ENCODE measurements at regions not wholly inside any gene's neighbourhood (a gene's known extent, or its start where the extent isn't known, plus 50 kb on each side); places are given as distances from the start of the nearest gene placed in this dataset.

DNA sequence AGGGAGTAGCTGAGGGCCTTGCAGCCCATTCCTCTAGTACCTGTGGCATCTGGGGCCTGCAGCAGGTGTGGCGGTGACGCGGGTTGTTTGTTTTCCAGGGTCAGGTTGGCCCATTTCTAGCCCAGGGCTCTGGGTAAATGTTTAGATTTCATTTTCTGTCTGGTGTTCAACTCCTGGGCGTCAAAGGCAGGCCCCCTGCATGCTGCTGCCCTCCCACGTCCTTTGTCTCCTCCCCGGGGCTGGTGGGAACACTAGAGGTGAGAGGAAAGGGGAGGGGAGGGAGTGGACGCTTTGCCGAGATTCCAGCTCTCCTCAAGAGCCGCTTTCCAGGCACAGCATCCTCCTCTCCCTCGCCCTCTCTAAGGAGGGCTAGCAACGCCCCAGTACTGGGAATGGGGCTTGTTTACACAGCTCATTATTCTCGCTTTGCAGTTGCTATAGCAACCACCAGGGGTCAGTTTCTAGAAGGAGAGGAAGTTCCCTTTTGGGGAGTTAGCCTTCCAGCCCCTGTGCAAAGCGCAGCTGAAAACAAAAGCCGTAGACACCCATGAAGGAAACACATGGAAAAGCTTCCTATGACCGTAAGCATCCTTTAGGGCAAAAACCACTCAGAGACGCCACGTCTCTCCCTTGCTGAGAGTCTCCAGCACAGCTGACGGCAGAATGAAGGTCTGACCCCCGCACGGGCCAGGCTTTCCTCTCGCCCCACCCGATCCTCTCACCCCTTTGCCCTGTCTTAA is 170.6 kb downstream of the LY86 start (continued):
- TF ChIP-seq PTBP1 (IDR thresholded peaks at IDR 0.05; ENCODE audit: low read depth, low read length) (no peak), PTTG1 (tag; IDR thresholded peaks at IDR 0.05; ENCODE audit: low read depth) (no peak), ZNF282 (CRISPR knock-in tag; IDR thresholded peaks at IDR 0.05) (no peak), TBP (optimal IDR thresholded peaks at IDR 0.05; ENCODE audit: low read depth, low read length) (no peak), SAP30 (IDR thresholded peaks at IDR 0.05; ENCODE audit: borderline replicate concordance, insufficient read depth, low read depth, low read length, poor library complexity, severe bottlenecking) (no peak), LARP7 (IDR thresholded peaks at IDR 0.05) (no peak), ZBED1 (IDR thresholded peaks at IDR 0.05) (no peak), NR1H2 (CRISPR knock-in tag; IDR thresholded peaks at IDR 0.05) (no peak), ZNF668 (CRISPR knock-in tag; IDR thresholded peaks at IDR 0.05) (no peak), PML (IDR thresholded peaks at IDR 0.05; ENCODE audit: low read length) (no peak), ZNF583 (CRISPR knock-in tag; IDR thresholded peaks at IDR 0.05) (no peak), FOXK2 (conservative IDR thresholded peaks at IDR 0.05 in 1 of 2, IDR thresholded peaks at IDR 0.05 in 1 of 2; ENCODE audit: low read depth in 2 of 2) (peak; percentile 96 to 98), HLTF (IDR thresholded peaks at IDR 0.05) (no peak), CCAR2 (IDR thresholded peaks at IDR 0.05; ENCODE audit: low read depth, low read length) (no peak), ESRRA (IDR thresholded peaks at IDR 0.05; ENCODE audit: borderline replicate concordance, low read depth) (no peak), ZNF717 (CRISPR knock-in tag; IDR thresholded peaks at IDR 0.05) (no peak), GATAD2A (IDR thresholded peaks at IDR 0.05) (no peak), BRCA1 (IDR thresholded peaks at IDR 0.05) (no peak), BRCA1 (CRISPR knock-in tag; IDR thresholded peaks at IDR 0.05) (no peak), RB1 (IDR thresholded peaks at IDR 0.05; ENCODE audit: low read depth) (peak; percentile 38; the same call in 1 of the 2 replicates), PHF21A (IDR thresholded peaks at IDR 0.05; ENCODE audit: borderline replicate concordance, low read depth) (no peak), NELFE (IDR thresholded peaks at IDR 0.05; ENCODE audit: insufficient read depth, insufficient read length) (no peak), SMARCB1 (IDR thresholded peaks at IDR 0.05; ENCODE audit: insufficient read length, low read depth) (no peak), IFI16 (CRISPR knock-in tag; IDR thresholded peaks at IDR 0.05) (no peak)
- TF ChIP-seq, protein P1, sequence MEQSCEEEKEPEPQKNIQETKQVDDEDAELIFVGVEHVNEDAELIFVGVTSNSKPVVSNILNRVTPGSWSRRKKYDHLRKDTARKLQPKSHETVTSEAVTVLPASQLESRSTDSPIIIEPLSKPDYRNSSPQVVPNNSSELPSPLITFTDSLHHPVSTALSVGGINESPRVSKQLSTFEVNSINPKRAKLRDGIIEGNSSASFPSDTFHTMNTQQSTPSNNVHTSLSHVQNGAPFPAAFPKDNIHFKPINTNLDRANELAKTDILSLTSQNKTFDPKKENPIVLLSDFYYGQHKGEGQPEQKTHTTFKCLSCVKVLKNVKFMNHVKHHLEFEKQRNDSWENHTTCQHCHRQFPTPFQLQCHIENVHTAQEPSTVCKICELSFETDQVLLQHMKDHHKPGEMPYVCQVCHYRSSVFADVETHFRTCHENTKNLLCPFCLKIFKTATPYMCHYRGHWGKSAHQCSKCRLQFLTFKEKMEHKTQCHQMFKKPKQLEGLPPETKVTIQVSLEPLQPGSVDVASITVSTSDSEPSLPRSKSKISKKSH (CRISPR knock-in tag; IDR thresholded peaks at IDR 0.05), result no peak
- TF ChIP-seq, protein P2, sequence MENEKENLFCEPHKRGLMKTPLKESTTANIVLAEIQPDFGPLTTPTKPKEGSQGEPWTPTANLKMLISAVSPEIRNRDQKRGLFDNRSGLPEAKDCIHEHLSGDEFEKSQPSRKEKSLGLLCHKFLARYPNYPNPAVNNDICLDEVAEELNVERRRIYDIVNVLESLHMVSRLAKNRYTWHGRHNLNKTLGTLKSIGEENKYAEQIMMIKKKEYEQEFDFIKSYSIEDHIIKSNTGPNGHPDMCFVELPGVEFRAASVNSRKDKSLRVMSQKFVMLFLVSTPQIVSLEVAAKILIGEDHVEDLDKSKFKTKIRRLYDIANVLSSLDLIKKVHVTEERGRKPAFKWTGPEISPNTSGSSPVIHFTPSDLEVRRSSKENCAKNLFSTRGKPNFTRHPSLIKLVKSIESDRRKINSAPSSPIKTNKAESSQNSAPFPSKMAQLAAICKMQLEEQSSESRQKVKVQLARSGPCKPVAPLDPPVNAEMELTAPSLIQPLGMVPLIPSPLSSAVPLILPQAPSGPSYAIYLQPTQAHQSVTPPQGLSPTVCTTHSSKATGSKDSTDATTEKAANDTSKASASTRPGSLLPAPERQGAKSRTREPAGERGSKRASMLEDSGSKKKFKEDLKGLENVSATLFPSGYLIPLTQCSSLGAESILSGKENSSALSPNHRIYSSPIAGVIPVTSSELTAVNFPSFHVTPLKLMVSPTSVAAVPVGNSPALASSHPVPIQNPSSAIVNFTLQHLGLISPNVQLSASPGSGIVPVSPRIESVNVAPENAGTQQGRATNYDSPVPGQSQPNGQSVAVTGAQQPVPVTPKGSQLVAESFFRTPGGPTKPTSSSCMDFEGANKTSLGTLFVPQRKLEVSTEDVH (IDR thresholded peaks at IDR 0.05; ENCODE audit: low read depth, partially characterized antibody), result no peak
- TF ChIP-seq, protein P3, sequence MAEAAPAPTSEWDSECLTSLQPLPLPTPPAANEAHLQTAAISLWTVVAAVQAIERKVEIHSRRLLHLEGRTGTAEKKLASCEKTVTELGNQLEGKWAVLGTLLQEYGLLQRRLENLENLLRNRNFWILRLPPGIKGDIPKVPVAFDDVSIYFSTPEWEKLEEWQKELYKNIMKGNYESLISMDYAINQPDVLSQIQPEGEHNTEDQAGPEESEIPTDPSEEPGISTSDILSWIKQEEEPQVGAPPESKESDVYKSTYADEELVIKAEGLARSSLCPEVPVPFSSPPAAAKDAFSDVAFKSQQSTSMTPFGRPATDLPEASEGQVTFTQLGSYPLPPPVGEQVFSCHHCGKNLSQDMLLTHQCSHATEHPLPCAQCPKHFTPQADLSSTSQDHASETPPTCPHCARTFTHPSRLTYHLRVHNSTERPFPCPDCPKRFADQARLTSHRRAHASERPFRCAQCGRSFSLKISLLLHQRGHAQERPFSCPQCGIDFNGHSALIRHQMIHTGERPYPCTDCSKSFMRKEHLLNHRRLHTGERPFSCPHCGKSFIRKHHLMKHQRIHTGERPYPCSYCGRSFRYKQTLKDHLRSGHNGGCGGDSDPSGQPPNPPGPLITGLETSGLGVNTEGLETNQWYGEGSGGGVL (CRISPR knock-in tag; IDR thresholded peaks at IDR 0.05), result no peak

Data from K562 (cell line).